Skeletal muscle tissue (tissue), 3 donors: ENCODE measurements at regions not wholly inside any gene's neighbourhood (a gene's known extent, or its start where the extent isn't known, plus 50 kb on each side); places are given as distances from the start of the nearest gene placed in this dataset.

Source experiments
- H3K27ac ChIP-seq: one replicate; pipeline ENCODE4 v1.7.0; 2013; ENCODE audit warnings: mild to moderate bottlenecking, low read depth, low read length, inconsistent platforms
- H3K27me3 ChIP-seq, 3 donors: one replicate each; pipeline ENCODE4 v1.7.0; 2013; ENCODE audit warnings: low read length in 3 of 3; ENCODE audit not compliant: control insufficient read depth in 3 of 3, insufficient read depth in 3 of 3
- H3K36me3 ChIP-seq, 3 donors: one replicate each; pipeline ENCODE4 v1.7.0; 2013; ENCODE audit warnings: low read length in 3 of 3; ENCODE audit not compliant: control insufficient read depth in 3 of 3, insufficient read depth in 3 of 3
- H3K4me1 ChIP-seq, 3 donors: one replicate each; pipeline ENCODE4 v1.7.0; 2013; ENCODE audit warnings: low read length in 3 of 3, mild to moderate bottlenecking in 3 of 3; ENCODE audit not compliant: control insufficient read depth in 3 of 3, insufficient read depth in 3 of 3
- H3K4me3 ChIP-seq, 3 donors: one replicate each; pipeline ENCODE4 v1.7.0; 2013; ENCODE audit warnings: low read length in 3 of 3
- H3K9ac ChIP-seq, 3 donors: one replicate each; pipeline ENCODE4 v1.7.0; 2013; ENCODE audit warnings: low read length in 3 of 3, mild to moderate bottlenecking in 3 of 3, moderate library complexity in 2 of 3, low read depth in 1 of 3
- H3K9me3 ChIP-seq, 3 donors: one replicate each; pipeline ENCODE4 v1.7.0; 2013; ENCODE audit warnings: low read length in 3 of 3; ENCODE audit not compliant: control insufficient read depth in 3 of 3
- donor health status: Osteomylitis.

DNA sequence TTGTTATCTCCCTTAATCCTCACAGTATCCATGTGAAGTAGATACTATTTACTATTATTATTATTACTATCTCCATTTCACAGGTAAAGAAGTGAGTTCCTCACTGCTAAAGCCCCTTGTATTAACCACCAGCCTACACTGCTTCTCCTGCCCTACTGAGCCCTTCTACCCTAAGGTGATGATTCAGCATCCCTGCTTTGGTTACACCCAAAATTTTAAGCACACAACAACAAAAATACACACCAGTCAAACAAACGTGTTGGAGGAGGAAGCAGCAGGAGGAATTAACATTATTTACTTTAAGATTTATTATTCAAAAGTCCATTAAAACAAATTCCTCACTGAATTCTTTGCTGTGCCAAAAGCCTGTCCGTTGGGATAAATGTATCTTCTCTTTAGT, 370.2 kb upstream of the BRINP1 start:
- Histone ChIP-seq H3K27me3 (no peaks in the 10 kb centered on the region), H3K36me3 (no peaks in the 10 kb centered on the region), H3K9ac (no peak overlapping the region), H3K27ac (no peak overlapping the region), H3K4me1 (no peaks in the 10 kb centered on the region), H3K4me3 (no peak overlapping the region), H3K9me3 (no peaks in the 10 kb centered on the region)

DNA sequence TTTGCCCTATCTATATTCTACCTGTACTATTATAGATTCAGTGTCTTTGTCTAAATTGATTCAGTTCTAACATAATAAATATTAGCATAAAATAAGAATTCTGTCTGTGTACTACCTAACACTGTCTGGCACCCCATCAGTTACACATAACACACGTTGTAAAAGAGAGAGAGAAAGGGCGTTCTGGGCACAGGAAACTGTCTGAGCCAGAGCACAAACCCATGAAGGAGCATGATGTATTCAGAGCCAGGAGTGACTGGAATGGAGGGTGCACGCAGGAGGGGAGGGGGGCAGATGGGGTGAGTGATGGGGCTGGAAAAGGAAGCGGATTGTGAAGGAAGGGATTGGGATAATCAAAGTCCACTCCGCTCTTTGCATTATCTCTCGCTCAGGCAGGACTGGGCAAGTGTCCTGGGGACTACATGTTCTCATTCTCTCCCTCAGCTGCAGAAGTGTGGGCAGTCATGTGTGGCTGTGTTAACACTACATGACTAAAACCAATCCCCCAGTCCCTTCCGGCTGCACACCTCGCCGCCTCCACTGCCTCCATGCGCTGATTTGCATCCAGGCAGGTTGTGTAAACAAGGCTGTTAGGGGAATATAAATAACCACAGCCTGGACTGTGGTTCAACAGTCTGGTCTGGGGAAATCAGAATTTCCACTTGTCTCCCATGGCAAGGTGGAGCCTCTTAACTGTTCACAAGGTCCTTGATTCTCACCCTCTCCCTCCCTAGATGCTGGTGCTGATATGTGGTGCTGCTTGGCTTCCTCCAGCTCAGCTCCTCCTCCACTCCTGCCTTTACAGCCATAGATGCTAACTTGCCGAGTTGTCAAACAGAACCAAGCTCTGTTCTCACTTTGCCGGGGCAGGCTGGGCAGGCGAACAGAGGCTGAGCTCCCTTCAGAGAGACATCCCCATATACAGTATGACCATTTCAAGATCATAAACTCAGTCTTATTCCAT, 367.5 kb upstream of the BRINP1 start:
- H3K9ac ChIP-seq, result no peak overlapping the region
- H3K27ac ChIP-seq, result no peak overlapping the region
- H3K9me3 ChIP-seq, result no peaks in the 10 kb centered on the region
- H3K4me3 ChIP-seq, result no peak overlapping the region
- no peaks in the 10 kb centered on the region for H3K36me3 ChIP-seq
- H3K4me1 ChIP-seq, result no peaks in the 10 kb centered on the region
- no peaks in the 10 kb centered on the region for H3K27me3 ChIP-seq

DNA sequence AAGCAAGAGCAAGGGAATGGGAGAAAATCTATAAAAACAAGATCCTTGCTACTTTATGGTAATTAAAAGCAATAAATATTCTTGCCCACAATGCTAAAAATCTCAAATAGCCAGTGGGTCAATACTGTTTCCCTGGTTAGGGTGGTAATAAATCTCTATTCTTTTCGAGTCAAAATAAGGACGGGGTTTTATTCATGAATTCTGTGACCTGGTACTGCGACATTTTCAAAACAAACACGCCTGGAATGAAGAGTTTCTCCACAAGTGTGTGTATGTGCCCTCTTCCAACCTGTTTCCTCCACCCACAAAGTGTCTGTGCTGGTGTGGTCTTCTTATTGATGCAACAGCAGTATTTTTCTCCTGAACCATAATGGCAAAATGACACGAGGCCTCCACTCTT, 358.8 kb upstream of the BRINP1 start:
- Histone ChIP-seq H3K4me3 (no peak overlapping the region), H3K9ac (no peak overlapping the region), H3K4me1 (no peaks in the 10 kb centered on the region), H3K27me3 (peaks cover 0 to 4% (median 0%) of the 10 kb centered on the region in 3 donors), H3K36me3 (no peaks in the 10 kb centered on the region), H3K9me3 (no peaks in the 10 kb centered on the region), H3K27ac (no peak overlapping the region)

DNA sequence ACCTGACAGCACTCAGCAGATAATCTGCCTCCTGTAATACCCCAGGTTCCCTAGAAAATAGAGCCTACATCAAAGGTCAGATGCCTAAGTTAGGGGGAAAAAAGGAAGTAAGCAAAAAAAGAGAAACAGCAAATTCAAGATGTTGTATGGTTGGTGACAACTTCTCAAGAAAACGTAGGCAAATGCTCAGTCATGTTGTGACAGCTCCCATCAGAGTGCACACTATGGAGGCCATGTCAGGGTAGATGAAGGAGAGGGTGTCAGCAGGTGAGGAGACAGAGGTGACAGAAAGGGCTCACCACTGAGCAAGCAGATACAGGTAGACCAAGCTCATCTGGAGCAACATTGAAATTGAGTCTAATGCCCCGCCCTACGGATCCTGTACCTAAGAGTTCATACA, 356.8 kb upstream of the BRINP1 start:
- no peak overlapping the region for H3K27ac ChIP-seq

DNA sequence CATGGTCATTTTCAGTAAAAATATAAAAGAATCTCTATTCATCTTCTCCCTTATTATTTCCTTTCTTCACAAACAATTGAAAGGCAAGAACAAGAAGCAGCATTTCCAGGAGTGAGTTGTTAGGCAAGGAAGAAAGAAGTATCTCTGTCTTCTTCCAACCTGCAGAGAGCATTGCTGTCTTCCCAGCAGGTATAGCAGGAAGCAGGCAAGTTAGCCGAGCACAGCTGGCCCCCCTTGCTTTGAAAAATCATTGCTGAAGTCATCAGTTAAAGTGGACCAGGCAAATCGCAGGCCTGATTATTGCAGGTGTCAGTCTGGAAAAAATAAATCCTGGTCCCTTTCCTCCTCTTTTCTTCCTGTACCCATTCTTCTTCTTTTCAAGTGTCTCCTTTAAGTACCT, 353.1 kb upstream of the BRINP1 start:
- no peaks in the 10 kb centered on the region for H3K4me1 ChIP-seq
- H3K27me3 ChIP-seq, result peaks cover 0 to 4% (median 0%) of the 10 kb centered on the region in 3 donors
- H3K36me3 ChIP-seq, result no peaks in the 10 kb centered on the region
- no peaks in the 10 kb centered on the region for H3K9me3 ChIP-seq
- H3K27ac ChIP-seq, result no peak overlapping the region
- no peak overlapping the region for H3K9ac ChIP-seq
- H3K4me3 ChIP-seq, result no peak overlapping the region

More for the DNA sequence above, 356.8 kb upstream of the BRINP1 start:
- H3K36me3 ChIP-seq, result no peaks in the 10 kb centered on the region
- H3K27me3 ChIP-seq, result peaks cover 0 to 4% (median 0%) of the 10 kb centered on the region in 3 donors
- no peaks in the 10 kb centered on the region for H3K4me1 ChIP-seq
- no peak overlapping the region for H3K9ac ChIP-seq
- H3K9me3 ChIP-seq, result no peaks in the 10 kb centered on the region
- no peak overlapping the region for H3K4me3 ChIP-seq

DNA sequence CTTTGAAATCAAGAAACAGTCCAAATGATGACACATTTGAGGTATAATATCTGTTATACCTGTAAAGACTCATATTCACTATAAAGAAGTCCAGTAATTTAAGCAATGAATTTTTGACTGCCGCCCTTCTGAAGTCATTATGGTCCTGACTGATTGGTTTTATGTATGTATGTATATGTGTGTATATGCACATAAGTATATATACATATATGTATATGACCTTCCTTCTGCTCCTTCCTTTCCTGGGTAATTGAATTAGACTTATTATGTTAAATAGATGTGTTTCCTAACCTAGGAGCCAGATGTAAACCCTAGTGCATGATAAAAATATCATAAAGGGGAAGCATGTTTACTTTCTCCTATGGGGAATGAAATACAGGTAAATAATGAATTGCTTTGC, 343.1 kb upstream of the BRINP1 start:
- no peak overlapping the region for H3K9ac ChIP-seq
- no peak overlapping the region for H3K4me3 ChIP-seq
- no peaks in the 10 kb centered on the region for H3K27me3 ChIP-seq
- no peaks in the 10 kb centered on the region for H3K4me1 ChIP-seq
- no peak overlapping the region for H3K27ac ChIP-seq
- H3K36me3 ChIP-seq, result no peaks in the 10 kb centered on the region
- H3K9me3 ChIP-seq, result no peaks in the 10 kb centered on the region

DNA sequence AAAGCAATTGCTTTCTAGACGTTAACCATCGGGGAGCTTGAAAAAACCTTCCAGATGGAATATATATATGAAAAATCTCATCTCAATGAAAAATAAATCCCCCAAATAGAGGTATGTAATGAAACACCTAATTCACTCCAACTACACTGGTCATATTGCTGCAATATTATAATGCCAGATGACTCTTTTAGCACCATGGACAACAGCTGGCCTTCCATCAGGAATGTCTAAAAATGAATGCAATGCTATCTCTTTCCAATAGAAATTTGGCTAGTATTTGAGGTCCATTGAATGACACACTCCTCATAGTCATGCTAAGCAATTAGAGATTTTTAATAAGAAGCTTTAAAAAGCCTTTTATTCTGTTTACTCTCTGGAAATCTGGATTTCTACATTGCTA, 340.2 kb upstream of the BRINP1 start:
- Histone ChIP-seq H3K9ac (no peak overlapping the region), H3K36me3 (no peaks in the 10 kb centered on the region), H3K4me3 (no peak overlapping the region), H3K27me3 (no peaks in the 10 kb centered on the region), H3K9me3 (no peaks in the 10 kb centered on the region), H3K27ac (no peak overlapping the region), H3K4me1 (no peaks in the 10 kb centered on the region)

DNA sequence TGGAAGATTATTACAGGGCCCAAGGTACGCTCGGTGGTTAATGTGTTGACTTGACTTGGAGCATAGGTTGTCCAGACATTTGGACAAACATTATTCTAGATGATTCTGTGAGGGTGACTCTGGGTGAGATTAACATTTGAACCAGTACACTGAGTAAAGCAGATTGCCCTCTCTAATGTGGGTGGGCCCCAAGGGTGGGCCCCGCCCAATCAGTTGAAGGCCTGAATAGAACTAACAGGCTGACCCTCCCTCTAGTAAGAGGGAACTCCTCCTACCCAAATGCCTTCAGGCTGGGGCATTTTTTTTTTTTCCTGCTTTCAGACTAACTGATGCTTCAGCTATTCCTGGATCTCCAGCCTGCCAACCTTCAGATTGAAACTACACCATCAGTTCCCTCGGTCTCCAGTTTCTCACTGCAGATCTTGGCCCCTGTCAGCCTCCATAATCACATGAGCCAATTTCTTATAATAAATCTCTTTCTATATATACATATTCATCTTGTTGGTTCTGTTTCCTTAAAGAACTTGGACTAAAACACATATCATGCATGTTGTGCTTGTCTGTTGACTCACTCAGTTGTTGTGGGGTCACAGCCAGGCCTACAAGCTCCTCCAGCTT, 338.1 kb upstream of the BRINP1 start:
- Histone ChIP-seq H3K36me3 (no peaks in the 10 kb centered on the region), H3K9ac (no peak overlapping the region), H3K27me3 (no peaks in the 10 kb centered on the region)

DNA sequence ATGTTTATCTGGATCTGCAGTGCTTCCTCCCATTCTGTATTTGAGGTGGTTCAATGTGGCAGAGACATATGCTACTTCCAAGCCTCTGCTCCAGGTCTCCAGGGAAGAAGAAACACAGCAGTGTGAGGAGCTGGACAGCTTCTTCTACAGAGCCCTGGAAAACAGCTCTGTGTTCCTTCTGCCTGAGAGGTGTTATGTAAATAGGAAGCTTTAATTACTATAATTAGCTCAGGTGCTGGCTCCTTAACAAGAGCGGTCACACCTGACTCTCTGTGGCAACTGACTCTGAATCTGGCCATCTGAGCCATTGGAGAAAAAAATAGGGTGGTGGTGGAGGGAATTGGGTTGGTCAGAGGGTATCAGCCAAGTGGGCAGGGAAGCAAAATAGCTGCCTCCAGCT, 332.4 kb upstream of the BRINP1 start:
- Histone ChIP-seq H3K27me3 (peaks cover 0 to 3% (median 0%) of the 10 kb centered on the region in 3 donors), H3K36me3 (no peaks in the 10 kb centered on the region), H3K4me1 (no peaks in the 10 kb centered on the region), H3K27ac (no peak overlapping the region), H3K9ac (no peak overlapping the region), H3K4me3 (no peak overlapping the region), H3K9me3 (no peaks in the 10 kb centered on the region)

More for the DNA sequence above, 338.1 kb upstream of the BRINP1 start:
- Histone ChIP-seq H3K27ac (no peak overlapping the region), H3K4me1 (no peaks in the 10 kb centered on the region), H3K9me3 (no peaks in the 10 kb centered on the region), H3K4me3 (no peak overlapping the region)

DNA sequence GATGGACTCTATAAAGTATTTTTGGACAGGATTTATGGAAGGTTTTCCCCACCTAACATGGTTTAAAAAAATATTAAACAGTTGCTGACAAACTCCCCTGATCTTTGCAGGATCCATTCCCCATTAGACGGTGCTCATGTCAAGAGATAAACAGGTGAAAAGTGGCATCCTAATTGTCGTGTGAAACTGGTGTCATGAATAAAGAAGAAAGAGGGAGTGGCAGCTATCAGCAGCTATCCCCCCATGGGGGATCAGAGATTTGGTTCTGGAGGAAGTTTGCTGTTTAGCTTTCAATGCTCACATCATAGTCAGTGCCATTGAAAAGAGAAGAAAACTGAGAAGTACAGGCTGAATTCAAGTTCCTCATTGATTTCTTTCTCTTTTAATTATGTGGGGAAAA, 329.3 kb upstream of the BRINP1 start:
- H3K27me3 ChIP-seq, result peaks cover 0 to 3% (median 0%) of the 10 kb centered on the region in 3 donors
- no peak overlapping the region for H3K27ac ChIP-seq
- H3K9ac ChIP-seq, result no peak overlapping the region
- H3K36me3 ChIP-seq, result no peaks in the 10 kb centered on the region
- no peaks in the 10 kb centered on the region for H3K4me1 ChIP-seq
- H3K9me3 ChIP-seq, result no peaks in the 10 kb centered on the region
- no peak overlapping the region for H3K4me3 ChIP-seq
